ENCODE measurements at regions not wholly inside any gene's neighbourhood (a gene's known extent, or its start where the extent isn't known, plus 50 kb on each side); places are given as distances from the start of the nearest gene placed in this dataset.

GRCh38 chr12:61706783-61707182 lies 553.4 kb upstream of the USP15 start:
- no peak for DNase-seq (ENCODE audit: low spot score)
- TF ChIP-seq, protein P1, sequence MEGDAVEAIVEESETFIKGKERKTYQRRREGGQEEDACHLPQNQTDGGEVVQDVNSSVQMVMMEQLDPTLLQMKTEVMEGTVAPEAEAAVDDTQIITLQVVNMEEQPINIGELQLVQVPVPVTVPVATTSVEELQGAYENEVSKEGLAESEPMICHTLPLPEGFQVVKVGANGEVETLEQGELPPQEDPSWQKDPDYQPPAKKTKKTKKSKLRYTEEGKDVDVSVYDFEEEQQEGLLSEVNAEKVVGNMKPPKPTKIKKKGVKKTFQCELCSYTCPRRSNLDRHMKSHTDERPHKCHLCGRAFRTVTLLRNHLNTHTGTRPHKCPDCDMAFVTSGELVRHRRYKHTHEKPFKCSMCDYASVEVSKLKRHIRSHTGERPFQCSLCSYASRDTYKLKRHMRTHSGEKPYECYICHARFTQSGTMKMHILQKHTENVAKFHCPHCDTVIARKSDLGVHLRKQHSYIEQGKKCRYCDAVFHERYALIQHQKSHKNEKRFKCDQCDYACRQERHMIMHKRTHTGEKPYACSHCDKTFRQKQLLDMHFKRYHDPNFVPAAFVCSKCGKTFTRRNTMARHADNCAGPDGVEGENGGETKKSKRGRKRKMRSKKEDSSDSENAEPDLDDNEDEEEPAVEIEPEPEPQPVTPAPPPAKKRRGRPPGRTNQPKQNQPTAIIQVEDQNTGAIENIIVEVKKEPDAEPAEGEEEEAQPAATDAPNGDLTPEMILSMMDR (IDR thresholded peaks at IDR 0.05; ENCODE audit: borderline replicate concordance, control extremely low read depth, extremely low read depth, insufficient read depth, missing control alignments): no peak
- in situ Hi-C loops (cut with MboI; ENCODE audit: low sequenced_read_pairs, unreplicated experiment): no loop called here

DNA sequence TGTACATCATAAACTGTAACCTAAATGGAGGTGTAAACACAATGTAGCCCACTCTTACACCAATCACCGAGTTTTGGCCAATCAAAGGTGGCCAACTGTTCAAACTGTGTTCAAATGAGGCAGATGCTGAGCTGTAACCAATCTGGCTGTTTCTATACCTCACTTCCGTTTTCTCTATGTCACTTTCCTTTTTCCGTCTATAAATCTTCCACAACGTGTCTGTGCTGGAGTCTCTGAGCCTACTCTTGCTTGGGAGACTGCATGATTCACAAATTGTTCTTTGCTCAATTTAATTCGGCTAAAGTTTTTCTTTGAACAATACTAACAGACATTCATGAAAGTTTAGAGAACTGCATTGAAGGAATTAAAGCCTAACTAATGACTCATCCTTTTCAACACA lies 547.1 kb upstream of the USP15 start:
- in situ Hi-C loops (cut with MboI; ENCODE audit: low sequenced_read_pairs, unreplicated experiment): no loop called here
- TF ChIP-seq, protein P1 (IDR thresholded peaks at IDR 0.05; ENCODE audit: borderline replicate concordance, control extremely low read depth, extremely low read depth, insufficient read depth, missing control alignments): no peak
- no peak for DNase-seq (ENCODE audit: low spot score)

- in situ Hi-C loops (cut with MboI; ENCODE audit: low sequenced_read_pairs, unreplicated experiment): no loop called here
- TF ChIP-seq, protein P1 (IDR thresholded peaks at IDR 0.05; ENCODE audit: borderline replicate concordance, control extremely low read depth, extremely low read depth, insufficient read depth, missing control alignments): no peak
- DNase-seq (ENCODE audit: low spot score): no peak
Observed at GRCh38 chr12:61717986-61718385, 542.2 kb upstream of the USP15 start.

- in situ Hi-C loops (cut with MboI; ENCODE audit: low sequenced_read_pairs, unreplicated experiment): no loop called here
- TF ChIP-seq, protein P1 (IDR thresholded peaks at IDR 0.05; ENCODE audit: borderline replicate concordance, control extremely low read depth, extremely low read depth, insufficient read depth, missing control alignments): no peak
- DNase-seq (ENCODE audit: low spot score): no peak
Observed at GRCh38 chr12:61739925-61740324, 520.3 kb upstream of the USP15 start.

DNA sequence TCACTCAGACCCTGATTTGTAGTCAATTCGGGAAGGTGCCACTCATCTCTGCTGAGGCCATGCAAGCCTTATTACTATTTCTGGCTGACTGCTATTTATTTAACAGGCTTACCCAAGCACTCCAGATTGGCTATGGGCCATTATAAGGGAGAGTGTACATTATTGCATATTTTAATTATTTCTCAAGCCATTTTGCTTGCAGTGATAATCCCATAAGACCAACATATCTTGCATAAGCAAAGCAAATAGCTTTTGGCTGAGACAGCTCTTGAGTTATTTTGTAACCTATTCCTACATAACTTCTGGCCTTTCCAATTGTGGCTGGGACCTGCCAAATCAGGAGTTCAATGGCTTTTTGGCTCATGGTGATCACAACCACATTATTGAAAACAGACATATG lies 509.6 kb upstream of the USP15 start:
- in situ Hi-C loops (cut with MboI; ENCODE audit: low sequenced_read_pairs, unreplicated experiment): no loop called here
- TF ChIP-seq, protein P1 (IDR thresholded peaks at IDR 0.05; ENCODE audit: borderline replicate concordance, control extremely low read depth, extremely low read depth, insufficient read depth, missing control alignments): no peak
- no peak for DNase-seq (ENCODE audit: low spot score)

DNA sequence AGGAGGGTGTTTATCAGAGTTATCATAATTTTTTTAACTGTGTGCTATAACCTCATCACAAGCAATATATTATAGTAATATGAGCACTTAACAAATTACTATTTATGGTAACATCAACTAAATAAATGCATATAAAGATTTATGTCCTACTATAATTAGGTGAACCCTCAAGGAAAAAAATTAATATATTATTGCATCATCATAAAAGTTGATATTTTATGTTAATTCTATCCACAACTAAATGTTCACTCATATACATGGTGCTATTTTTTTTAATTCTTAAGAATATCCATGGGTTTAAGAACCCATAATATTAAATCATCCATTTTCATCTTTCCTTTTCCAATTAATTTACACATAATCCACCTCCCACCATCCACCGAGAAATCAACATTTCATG lies 506.0 kb upstream of the USP15 start:
- no peak for DNase-seq (ENCODE audit: low spot score)
- in situ Hi-C loops (cut with MboI; ENCODE audit: low sequenced_read_pairs, unreplicated experiment): no loop called here
- TF ChIP-seq, protein P1 (IDR thresholded peaks at IDR 0.05; ENCODE audit: borderline replicate concordance, control extremely low read depth, extremely low read depth, insufficient read depth, missing control alignments): no peak

Measured in GM13976 (cell line).